LNCAP (cell line): ENCODE measurements at regions not wholly inside any gene's neighbourhood (a gene's known extent, or its start where the extent isn't known, plus 50 kb on each side); places are given as distances from the start of the nearest gene placed in this dataset.

Experiments
- TF ChIP-seq, protein P1 (sequence below): fragments of 450-650 bp; IDR thresholded peaks from 2 replicates; pipeline ENCODE4 v1.5.1; 2017; ENCODE audit warnings: mild to moderate bottlenecking

- TF ChIP-seq, protein P1, sequence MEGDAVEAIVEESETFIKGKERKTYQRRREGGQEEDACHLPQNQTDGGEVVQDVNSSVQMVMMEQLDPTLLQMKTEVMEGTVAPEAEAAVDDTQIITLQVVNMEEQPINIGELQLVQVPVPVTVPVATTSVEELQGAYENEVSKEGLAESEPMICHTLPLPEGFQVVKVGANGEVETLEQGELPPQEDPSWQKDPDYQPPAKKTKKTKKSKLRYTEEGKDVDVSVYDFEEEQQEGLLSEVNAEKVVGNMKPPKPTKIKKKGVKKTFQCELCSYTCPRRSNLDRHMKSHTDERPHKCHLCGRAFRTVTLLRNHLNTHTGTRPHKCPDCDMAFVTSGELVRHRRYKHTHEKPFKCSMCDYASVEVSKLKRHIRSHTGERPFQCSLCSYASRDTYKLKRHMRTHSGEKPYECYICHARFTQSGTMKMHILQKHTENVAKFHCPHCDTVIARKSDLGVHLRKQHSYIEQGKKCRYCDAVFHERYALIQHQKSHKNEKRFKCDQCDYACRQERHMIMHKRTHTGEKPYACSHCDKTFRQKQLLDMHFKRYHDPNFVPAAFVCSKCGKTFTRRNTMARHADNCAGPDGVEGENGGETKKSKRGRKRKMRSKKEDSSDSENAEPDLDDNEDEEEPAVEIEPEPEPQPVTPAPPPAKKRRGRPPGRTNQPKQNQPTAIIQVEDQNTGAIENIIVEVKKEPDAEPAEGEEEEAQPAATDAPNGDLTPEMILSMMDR: no peak
Observed at GRCh38 chr5:112642885-112643284, 94.8 kb upstream of the APC start.

GRCh38 chr5:112643339-112643971 lies 94.2 kb upstream of the APC start:
- TF ChIP-seq, protein P1: no peak

GRCh38 chr5:112646139-112646936 lies 91.3 kb upstream of the APC start:
- TF ChIP-seq, protein P1: no peak

DNA sequence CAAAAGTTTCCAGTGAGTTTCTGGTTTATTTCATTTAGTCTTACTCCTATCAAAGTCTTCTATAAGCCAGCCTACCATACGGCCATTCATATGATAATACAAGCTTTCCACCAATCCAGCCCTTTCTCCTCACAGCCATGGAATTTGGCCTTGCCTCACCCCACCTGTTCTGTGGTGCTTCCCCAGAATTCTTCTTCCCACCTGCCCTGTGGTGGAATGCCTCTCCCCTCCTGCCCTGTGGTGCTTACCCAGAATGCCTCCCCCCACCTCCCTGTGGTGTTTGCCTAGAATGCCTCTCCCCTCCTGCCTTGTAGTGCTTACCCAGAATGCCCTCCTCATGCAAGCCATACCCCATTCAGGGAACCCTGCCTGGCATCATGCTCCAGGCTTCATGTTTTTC lies 90.3 kb upstream of the APC start:
- TF ChIP-seq, protein P1: no peak

- TF ChIP-seq, protein P1: no peak
Observed at GRCh38 chr5:112648264-112648663, 89.4 kb upstream of the APC start.

DNA sequence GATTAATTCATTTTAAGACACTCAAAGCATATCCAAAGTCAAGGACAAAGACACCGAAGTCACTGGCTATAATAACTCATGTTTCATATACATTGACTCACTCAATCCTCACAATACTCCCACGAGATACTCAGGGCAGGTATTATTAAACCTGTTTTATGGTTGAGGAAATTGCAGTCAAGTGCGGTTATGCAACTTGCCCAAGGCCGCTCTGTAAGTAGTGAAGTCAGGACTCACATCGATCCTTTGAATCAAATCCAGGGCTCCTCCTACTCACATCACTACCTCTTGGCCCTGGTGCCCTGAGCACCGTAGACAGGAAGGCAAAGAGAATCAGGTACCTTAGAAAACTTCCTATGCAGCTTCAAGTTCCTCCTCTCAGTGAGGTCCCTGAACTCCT lies 87.8 kb upstream of the APC start:
- TF ChIP-seq, protein P1: no peak

DNA sequence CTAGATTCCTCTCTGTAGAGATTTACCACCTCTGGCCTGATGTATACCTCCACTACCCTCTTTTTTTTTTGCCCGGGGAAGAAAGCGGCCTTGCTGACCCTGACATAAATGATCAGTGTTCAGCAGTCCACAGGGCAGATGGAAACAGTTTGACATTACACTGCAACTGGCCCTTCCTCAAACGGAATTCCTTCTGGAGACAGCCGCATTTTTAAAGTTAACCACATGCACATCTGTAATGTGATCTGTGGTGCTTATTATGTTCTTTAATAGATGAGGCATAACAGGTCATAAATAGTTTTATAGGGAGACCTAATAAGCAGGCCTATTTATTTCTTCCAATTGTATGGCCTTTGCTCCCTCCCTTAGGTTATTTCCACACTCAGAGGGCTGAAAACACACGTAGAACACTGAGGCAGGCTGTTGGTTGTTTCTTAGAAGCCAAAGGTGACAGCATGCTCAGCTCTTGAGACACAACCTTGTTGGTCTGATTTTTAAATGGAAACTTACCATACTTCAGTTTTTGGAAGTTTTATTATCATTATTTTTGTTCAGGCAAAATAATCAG lies 84.0 kb upstream of the APC start:
- TF ChIP-seq, protein P1: no peak
